ENCODE measurements at regions not wholly inside any gene's neighbourhood (a gene's known extent, or its start where the extent isn't known, plus 50 kb on each side); places are given as distances from the start of the nearest gene placed in this dataset.

- no peak overlapping the region for H3K4me3 ChIP-seq
- 93% methylated on average over 10 of the region's 10 CpGs for WGBS
- DNase-seq (ENCODE audit: low spot score) = no peak
- no peak overlapping the region for H3K27ac ChIP-seq
- no peak for TF ChIP-seq POLR2AphosphoS5 (IDR thresholded peaks at IDR 0.05)
- no peak for TF ChIP-seq CTCF (IDR thresholded peaks at IDR 0.05)
- no peak for TF ChIP-seq POLR2A (IDR thresholded peaks at IDR 0.05)
- no peaks in the 10 kb centered on the region for H3K27me3 ChIP-seq (replicated peaks; ENCODE audit: insufficient read depth)
- peaks cover 8% of the 10 kb centered on the region for H3K4me1 ChIP-seq (replicated peaks)
- no peaks in the 10 kb centered on the region for H3K9me3 ChIP-seq
- intact Hi-C loops (cut with DNase I) = no loop called here
- no peaks in the 10 kb centered on the region for H3K36me3 ChIP-seq
Observed at GRCh38 chr3:59538753-59539432, 489.1 kb upstream of the CFAP20DC start.

- no peaks in the 10 kb centered on the region for H3K27me3 ChIP-seq (replicated peaks; ENCODE audit: insufficient read depth)
- 11% methylated on average over 1 of the region's 1 CpG for WGBS
- H3K27ac ChIP-seq = no peak overlapping the region
- TF ChIP-seq CTCF (IDR thresholded peaks at IDR 0.05) = no peak
- no peak for TF ChIP-seq POLR2A (IDR thresholded peaks at IDR 0.05)
- TF ChIP-seq POLR2AphosphoS5 (IDR thresholded peaks at IDR 0.05) = no peak
- no peak overlapping the region for H3K4me3 ChIP-seq
- H3K9me3 ChIP-seq = no peaks in the 10 kb centered on the region
- no peak for DNase-seq (ENCODE audit: low spot score)
- H3K4me1 ChIP-seq (replicated peaks) = peaks cover 4% of the 10 kb centered on the region
- intact Hi-C loops (cut with DNase I) = no loop called here
- no peaks in the 10 kb centered on the region for H3K36me3 ChIP-seq
Observed at GRCh38 chr3:59535791-59536221, 486.0 kb upstream of the CFAP20DC start.

- Histone ChIP-seq H3K27ac (no peak overlapping the region), H3K9me3 (no peaks in the 10 kb centered on the region), H3K4me1 (replicated peaks) (no peaks in the 10 kb centered on the region), H3K27me3 (replicated peaks; ENCODE audit: insufficient read depth) (no peaks in the 10 kb centered on the region), H3K4me3 (no peak overlapping the region), H3K36me3 (no peaks in the 10 kb centered on the region)
- TF ChIP-seq POLR2A (IDR thresholded peaks at IDR 0.05) (no peak), POLR2AphosphoS5 (IDR thresholded peaks at IDR 0.05) (no peak), CTCF (IDR thresholded peaks at IDR 0.05) (no peak)
- intact Hi-C loops (cut with DNase I) = no loop called here
- 70% methylated on average over 2 of the region's 2 CpGs for WGBS
- DNase-seq (ENCODE audit: low spot score) = no peak
Observed at GRCh38 chr3:59531994-59532393, 482.2 kb upstream of the CFAP20DC start.

GRCh38 chr3:59531066-59531745 lies 481.4 kb upstream of the CFAP20DC start:
- no peaks in the 10 kb centered on the region for H3K9me3 ChIP-seq
- DNase-seq (ENCODE audit: low spot score) = no peak

More at GRCh38 chr3:59531066-59531745, 481.4 kb upstream of the CFAP20DC start:
- no peaks in the 10 kb centered on the region for H3K4me1 ChIP-seq (replicated peaks)
- H3K36me3 ChIP-seq = no peaks in the 10 kb centered on the region
- H3K27ac ChIP-seq = no peak overlapping the region
- intact Hi-C loops (cut with DNase I) = no loop called here
- WGBS = 54% methylated on average over 3 of the region's 3 CpGs
- no peaks in the 10 kb centered on the region for H3K27me3 ChIP-seq (replicated peaks; ENCODE audit: insufficient read depth)
- H3K4me3 ChIP-seq = no peak overlapping the region
- no peak for TF ChIP-seq POLR2AphosphoS5 (IDR thresholded peaks at IDR 0.05)
- TF ChIP-seq POLR2A (IDR thresholded peaks at IDR 0.05) = no peak
- no peak for TF ChIP-seq CTCF (IDR thresholded peaks at IDR 0.05)
